ENCODE measurements at regions not wholly inside any gene's neighbourhood (a gene's known extent, or its start where the extent isn't known, plus 50 kb on each side); places are given as distances from the start of the nearest gene placed in this dataset.

DNA sequence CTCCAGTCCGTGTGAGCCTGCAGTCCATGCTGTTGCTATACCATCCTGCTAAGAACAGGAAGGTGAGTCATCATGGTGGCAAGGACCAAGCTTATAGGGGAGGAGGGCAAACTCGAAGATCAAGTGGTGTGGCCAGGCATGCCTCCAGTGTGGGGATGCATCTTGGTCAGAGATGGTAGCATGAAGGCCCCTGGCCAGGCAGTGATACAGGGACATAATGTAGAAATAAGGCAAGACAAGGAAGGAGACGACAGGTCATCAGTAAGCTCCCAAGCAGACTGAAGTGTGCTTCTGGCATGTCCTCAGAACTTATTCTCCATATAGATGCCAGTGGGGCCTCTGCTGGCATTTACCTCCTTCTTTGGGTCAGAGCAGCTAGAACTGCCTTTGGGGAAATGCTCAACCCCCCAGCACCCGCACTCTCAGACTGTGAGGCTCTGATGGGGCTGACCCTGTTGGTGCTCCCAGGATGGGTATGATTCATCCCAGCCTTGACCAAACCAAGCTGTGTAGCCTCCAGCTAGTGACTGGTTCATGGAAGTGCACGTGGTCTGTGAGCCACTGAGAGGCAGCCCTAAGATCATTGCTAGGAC lies 52.5 kb upstream of the ATP2B2 start:
- CTCF ChIA-PET (ENCODE audit: unreplicated experiment), result no interaction called here
- no TSS peak for BruUV-seq (replicated peaks)
- intact Hi-C loops (cut with micrococcal nuclease; ENCODE audit: unreplicated experiment), result no loop called here
- DNase-seq (ENCODE audit: low spot score), result no peak
- POLR2A ChIA-PET, result no interaction called here
- H3K27ac ChIP-seq (ENCODE audit: low read depth, low read length, poor library complexity, severe bottlenecking), result no peak overlapping the region
- no peak overlapping the region for H3K4me2 ChIP-seq (ENCODE audit: low read length)
- H2AFZ ChIP-seq (ENCODE audit: low read length), result no peak overlapping the region
- H3K9me2 ChIP-seq (ENCODE audit: insufficient read depth, low read length), result no peaks in the 10 kb centered on the region
- no peaks in the 10 kb centered on the region for H3K4me1 ChIP-seq (ENCODE audit: insufficient read depth, low read length, poor library complexity, severe bottlenecking)
- no peak overlapping the region for H3K4me3 ChIP-seq (ENCODE audit: low read depth, low read length, poor library complexity, severe bottlenecking)
- no peaks in the 10 kb centered on the region for H3K79me2 ChIP-seq (ENCODE audit: insufficient read depth, low read depth, low read length)
- H3K9me3 ChIP-seq (ENCODE audit: low read length), result no peaks in the 10 kb centered on the region
- TF ChIP-seq EZH2phosphoT487 (IDR thresholded peaks at IDR 0.05; ENCODE audit: borderline replicate concordance, low read depth, low read length) (no peak), CTCF (conservative IDR thresholded peaks at IDR 0.05; ENCODE audit: low read length) (no peak)
- no peaks in the 10 kb centered on the region for H4K20me1 ChIP-seq (ENCODE audit: insufficient read depth, low read length)
- H3K36me3 ChIP-seq (ENCODE audit: insufficient read depth, low read length), result no peaks in the 10 kb centered on the region

DNA sequence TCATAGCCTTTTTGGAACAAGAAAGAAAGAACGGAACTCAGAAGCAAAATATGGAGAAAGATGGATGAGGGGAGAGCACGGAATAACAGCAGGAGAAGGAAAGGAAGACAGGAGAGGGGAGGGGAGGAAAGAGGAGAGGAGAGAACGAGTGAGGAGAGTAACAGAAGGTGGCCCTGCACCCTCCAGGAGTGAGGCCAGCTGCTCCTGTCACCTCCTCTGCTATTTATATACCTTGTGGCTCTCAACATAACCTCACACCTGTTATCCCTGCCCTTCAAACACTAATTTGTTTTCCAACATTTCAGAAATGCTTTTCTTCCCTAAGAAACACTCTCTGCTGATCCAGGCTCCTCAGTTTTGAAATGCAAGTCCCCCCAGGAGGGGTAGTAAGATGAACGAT lies 53.4 kb upstream of the ATP2B2 start:
- ChIA-PET POLR2A (no interaction called here), CTCF (ENCODE audit: unreplicated experiment) (no interaction called here)
- Histone ChIP-seq H3K27ac (ENCODE audit: low read depth, low read length, poor library complexity, severe bottlenecking) (no peak overlapping the region), H3K4me1 (ENCODE audit: insufficient read depth, low read length, poor library complexity, severe bottlenecking) (no peaks in the 10 kb centered on the region), H3K36me3 (ENCODE audit: insufficient read depth, low read length) (no peaks in the 10 kb centered on the region), H4K20me1 (ENCODE audit: insufficient read depth, low read length) (no peaks in the 10 kb centered on the region), H3K4me2 (ENCODE audit: low read length) (no peak overlapping the region), H3K4me3 (ENCODE audit: low read depth, low read length, poor library complexity, severe bottlenecking) (no peak overlapping the region), H3K9me2 (ENCODE audit: insufficient read depth, low read length) (no peaks in the 10 kb centered on the region), H2AFZ (ENCODE audit: low read length) (no peak overlapping the region), H3K9me3 (ENCODE audit: low read length) (no peaks in the 10 kb centered on the region), H3K79me2 (ENCODE audit: insufficient read depth, low read depth, low read length) (no peaks in the 10 kb centered on the region)
- no peak for TF ChIP-seq CTCF (conservative IDR thresholded peaks at IDR 0.05; ENCODE audit: low read length)
- DNase-seq (ENCODE audit: low spot score), result no peak
- no TSS peak for BruUV-seq (replicated peaks)
- intact Hi-C loops (cut with micrococcal nuclease; ENCODE audit: unreplicated experiment), result no loop called here

- no peak overlapping the region for H3K4me2 ChIP-seq (ENCODE audit: low read length)
- no TSS peak for BruUV-seq (replicated peaks)
- TF ChIP-seq EZH2phosphoT487 (IDR thresholded peaks at IDR 0.05; ENCODE audit: borderline replicate concordance, low read depth, low read length) (no peak), CTCF (conservative IDR thresholded peaks at IDR 0.05; ENCODE audit: low read length) (no peak)
- no peaks in the 10 kb centered on the region for H3K36me3 ChIP-seq (ENCODE audit: insufficient read depth, low read length)
- no peak overlapping the region for H3K4me3 ChIP-seq (ENCODE audit: low read depth, low read length, poor library complexity, severe bottlenecking)
- no peak for DNase-seq (ENCODE audit: low spot score)
- no peaks in the 10 kb centered on the region for H4K20me1 ChIP-seq (ENCODE audit: insufficient read depth, low read length)
- H3K9me2 ChIP-seq (ENCODE audit: insufficient read depth, low read length), result no peaks in the 10 kb centered on the region
- no peaks in the 10 kb centered on the region for H3K79me2 ChIP-seq (ENCODE audit: insufficient read depth, low read depth, low read length)
- intact Hi-C loops (cut with micrococcal nuclease; ENCODE audit: unreplicated experiment), result no loop called here
- H3K4me1 ChIP-seq (ENCODE audit: insufficient read depth, low read length, poor library complexity, severe bottlenecking), result no peaks in the 10 kb centered on the region
- CTCF ChIA-PET (ENCODE audit: unreplicated experiment), result no interaction called here
- H2AFZ ChIP-seq (ENCODE audit: low read length), result no peak overlapping the region
- no peaks in the 10 kb centered on the region for H3K9me3 ChIP-seq (ENCODE audit: low read length)
- no peak overlapping the region for H3K27ac ChIP-seq (ENCODE audit: low read depth, low read length, poor library complexity, severe bottlenecking)
- POLR2A ChIA-PET, result no interaction called here
Measured at GRCh38 chr3:10560060-10560861, 54.9 kb upstream of the ATP2B2 start.

Data from OCI-LY7 (cell line).